Tibial nerve (tissue), 4 donors: ENCODE measurements at regions not wholly inside any gene's neighbourhood (a gene's known extent, or its start where the extent isn't known, plus 50 kb on each side); places are given as distances from the start of the nearest gene placed in this dataset.
"Not testable (repeated sequence)": the region's sequence is repeated elsewhere in the genome, so short reads cannot be mapped to it uniquely, and the experiment has no call there.

Experiments used
- EP300 ChIP-seq, 2 donors: sonication (generic); formaldehyde crosslinking; IDR thresholded peaks; one replicate each; pipeline ENCODE4 v1.6.1; 2017; ENCODE audit warnings: antibody characterized with exemption in 2 of 2, mild to moderate bottlenecking in 1 of 2
- POLR2A ChIP-seq, 2 donors: fragments of 450-650 bp; IDR thresholded peaks; one replicate each; pipeline ENCODE4 v1.6.1; 2017; ENCODE audit warnings: antibody characterized with exemption in 2 of 2, mild to moderate bottlenecking in 2 of 2, moderate library complexity in 2 of 2
- TF ChIP-seq, protein P1 (sequence below), 5 experiments: fragments of 200-600 bp in 3 of 5; fragments of 450-650 bp in 2 of 5; sonication (generic) in 3 of 5; IDR thresholded peaks; one replicate each; pipeline ENCODE4 v1.5.1; 2016 to 2019; ENCODE audit warnings: antibody characterized with exemption in 5 of 5, mild to moderate bottlenecking in 3 of 5, moderate library complexity in 2 of 5

DNA sequence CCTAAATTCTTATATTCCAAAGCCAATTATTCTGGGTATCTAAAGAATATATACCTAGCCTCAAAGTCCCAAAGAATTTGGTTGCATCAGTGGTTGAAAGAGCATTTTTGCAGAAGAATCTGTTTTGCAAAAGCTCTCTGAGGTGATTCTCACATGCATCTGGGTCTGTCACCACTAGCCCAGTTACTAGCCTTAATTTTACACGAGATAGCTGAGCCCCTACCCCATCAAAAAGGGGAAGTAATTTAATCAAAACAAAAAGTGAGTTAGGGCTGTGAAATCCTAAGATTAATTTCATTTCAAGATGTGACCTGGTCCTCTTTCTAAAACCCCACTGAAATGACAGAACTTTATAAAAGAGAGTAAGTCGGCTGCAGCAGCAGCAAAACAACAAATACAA is 53.7 kb upstream of the ZSCAN2 start:
- TF ChIP-seq, protein P1, sequence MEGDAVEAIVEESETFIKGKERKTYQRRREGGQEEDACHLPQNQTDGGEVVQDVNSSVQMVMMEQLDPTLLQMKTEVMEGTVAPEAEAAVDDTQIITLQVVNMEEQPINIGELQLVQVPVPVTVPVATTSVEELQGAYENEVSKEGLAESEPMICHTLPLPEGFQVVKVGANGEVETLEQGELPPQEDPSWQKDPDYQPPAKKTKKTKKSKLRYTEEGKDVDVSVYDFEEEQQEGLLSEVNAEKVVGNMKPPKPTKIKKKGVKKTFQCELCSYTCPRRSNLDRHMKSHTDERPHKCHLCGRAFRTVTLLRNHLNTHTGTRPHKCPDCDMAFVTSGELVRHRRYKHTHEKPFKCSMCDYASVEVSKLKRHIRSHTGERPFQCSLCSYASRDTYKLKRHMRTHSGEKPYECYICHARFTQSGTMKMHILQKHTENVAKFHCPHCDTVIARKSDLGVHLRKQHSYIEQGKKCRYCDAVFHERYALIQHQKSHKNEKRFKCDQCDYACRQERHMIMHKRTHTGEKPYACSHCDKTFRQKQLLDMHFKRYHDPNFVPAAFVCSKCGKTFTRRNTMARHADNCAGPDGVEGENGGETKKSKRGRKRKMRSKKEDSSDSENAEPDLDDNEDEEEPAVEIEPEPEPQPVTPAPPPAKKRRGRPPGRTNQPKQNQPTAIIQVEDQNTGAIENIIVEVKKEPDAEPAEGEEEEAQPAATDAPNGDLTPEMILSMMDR (IDR thresholded peaks at IDR 0.05): not testable (repeated sequence)
- not testable (repeated sequence) for TF ChIP-seq POLR2A, EP300 (IDR thresholded peaks at IDR 0.05)
